HG03097 (cell line): ENCODE measurements at regions not wholly inside any gene's neighbourhood (a gene's known extent, or its start where the extent isn't known, plus 50 kb on each side); places are given as distances from the start of the nearest gene placed in this dataset.

Source experiments
- ATAC-seq: cut with Tn5 transposase; IDR thresholded peaks from one replicate; pipeline ENCODE4 v1.9.1; 2021; ENCODE audit not compliant: unreplicated experiment, low FRiP score

- no peak for ATAC-seq
Measured at GRCh38 chr11:110807801-110808200, 95.6 kb upstream of the ARHGAP20 start.

DNA sequence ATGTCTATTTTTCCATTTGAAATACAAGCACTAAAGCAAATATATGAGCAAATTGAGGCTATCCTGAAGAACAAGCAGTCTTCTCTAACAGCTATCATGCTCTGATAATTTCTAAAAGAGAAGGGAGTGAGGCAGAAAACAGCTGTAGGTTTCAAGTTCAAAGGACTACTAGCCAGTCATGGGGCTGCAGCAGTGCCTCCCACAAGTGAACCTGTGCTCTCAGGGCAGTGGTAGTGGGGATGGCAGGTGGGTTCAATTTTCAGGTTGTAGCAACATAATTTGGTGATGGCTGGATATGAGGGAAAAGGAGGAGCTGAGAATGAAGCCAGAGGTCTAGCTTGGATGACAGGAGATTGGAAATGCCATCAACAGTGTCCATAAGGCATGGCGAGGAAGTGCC is 93.5 kb upstream of the ARHGAP20 start:
- no peak for ATAC-seq

DNA sequence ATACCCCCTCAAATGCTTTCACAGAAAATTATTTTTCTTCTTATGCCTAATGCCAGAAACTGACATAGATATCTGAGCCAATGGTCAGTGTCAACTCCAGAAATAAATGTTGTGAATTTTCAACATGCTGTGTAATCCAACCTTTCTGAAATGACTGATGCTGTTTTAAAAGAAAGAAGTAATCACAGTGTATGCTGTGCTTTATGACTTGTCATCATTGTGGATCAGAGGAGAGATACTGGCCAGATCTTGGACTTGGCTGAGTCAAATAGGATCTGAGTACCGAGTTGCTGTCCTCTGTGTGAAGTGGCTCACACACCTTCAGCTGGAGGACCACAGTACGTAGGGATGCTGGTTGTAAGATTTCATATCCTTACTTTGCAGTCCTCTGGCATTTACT is 89.9 kb upstream of the ARHGAP20 start:
- ATAC-seq = no peak

GRCh38 chr11:110801328-110801727 is 89.1 kb upstream of the ARHGAP20 start:
- ATAC-seq = no peak

- no peak for ATAC-seq
Measured at GRCh38 chr11:110798201-110798900, 86.1 kb upstream of the ARHGAP20 start.

- ATAC-seq = peak; percentile 76
Measured at GRCh38 chr11:110797453-110797852, 85.2 kb upstream of the ARHGAP20 start.

- ATAC-seq = no peak
Measured at GRCh38 chr11:110795112-110795624, 82.9 kb upstream of the ARHGAP20 start.

DNA sequence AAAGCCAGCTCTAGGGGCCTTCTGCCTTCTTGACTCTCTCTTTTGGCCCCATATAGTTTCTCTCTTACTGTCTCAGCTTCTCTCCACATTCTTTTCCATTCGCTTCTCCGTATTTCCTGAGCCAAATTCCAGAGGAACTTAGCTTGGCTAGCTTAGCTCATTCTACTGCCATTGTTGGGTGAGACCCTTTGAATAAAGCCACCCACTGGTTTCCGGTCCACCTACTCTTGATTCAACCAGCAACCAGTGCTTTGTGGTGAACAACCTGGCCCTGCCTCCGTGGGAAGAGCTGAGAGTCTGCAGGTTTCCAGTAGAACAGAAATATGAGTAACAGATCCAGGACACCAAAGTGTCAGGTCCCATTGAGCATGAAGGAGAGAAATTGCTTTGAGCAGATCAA is 81.3 kb upstream of the ARHGAP20 start:
- ATAC-seq = no peak

DNA sequence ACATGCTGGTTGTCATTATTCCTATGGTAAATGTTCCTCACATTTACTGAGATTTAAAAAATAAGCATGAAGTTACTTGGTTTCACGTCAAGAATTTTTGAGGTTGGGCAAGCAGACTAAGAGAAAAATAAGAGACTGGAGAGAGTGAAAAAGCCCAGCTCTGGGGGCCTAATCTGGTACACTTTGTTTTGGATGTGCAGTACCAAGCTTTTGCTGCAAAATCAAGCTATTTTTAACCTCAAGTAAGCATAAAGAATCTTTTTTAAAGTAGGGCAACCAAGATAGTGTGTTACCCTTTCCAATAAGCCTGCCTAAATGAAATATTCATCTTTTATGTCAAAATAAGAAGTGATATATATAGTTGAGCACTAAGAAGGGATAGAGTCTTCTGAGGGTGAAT is 79.4 kb upstream of the ARHGAP20 start:
- no peak for ATAC-seq

DNA sequence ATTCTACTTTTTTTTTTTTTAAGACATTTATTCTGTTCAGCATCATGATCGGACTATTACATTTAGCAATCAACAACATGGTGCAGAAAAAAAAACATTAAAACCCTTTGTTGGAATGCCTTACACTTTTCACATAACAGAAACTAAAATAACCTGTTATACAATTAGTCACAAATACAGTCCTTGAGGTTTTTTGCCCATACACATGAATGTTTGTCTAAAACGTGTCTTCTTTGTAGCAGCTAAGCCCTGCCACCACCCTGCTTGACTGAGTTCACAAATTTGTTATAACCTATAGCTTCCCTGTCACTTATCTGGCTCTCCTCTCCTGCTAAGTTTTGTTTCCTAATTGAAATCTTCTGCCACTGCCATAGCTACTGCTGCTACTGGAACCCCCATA is 75.4 kb upstream of the ARHGAP20 start:
- ATAC-seq = no peak

- ATAC-seq = no peak
Measured at GRCh38 chr11:110786226-110786902, 74.1 kb upstream of the ARHGAP20 start.

GRCh38 chr11:110785398-110785797 is 73.2 kb upstream of the ARHGAP20 start:
- no peak for ATAC-seq

- ATAC-seq = no peak
Measured at GRCh38 chr11:110782616-110783015, 70.4 kb upstream of the ARHGAP20 start.

- no peak for ATAC-seq
Measured at GRCh38 chr11:110779108-110779507, 66.9 kb upstream of the ARHGAP20 start.

DNA sequence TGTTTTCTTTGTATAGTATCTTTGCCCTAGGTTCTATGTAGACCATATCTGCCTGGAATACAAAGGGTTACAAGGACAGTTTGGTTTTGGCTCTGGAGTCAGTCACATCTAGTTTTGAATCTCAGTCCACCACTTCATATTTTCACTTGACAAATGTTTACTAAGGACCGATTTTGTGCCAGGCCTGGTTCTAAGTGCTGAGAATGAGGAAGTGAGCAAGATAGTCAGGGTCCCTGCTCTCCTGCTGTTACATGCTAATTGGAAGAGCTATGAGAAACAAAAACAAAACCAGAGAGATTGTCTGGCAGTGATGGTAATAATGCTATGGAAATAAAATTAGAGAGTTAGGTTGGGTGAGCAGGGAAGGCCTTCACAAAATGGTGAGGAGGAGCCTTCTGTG is 66.1 kb upstream of the ARHGAP20 start:
- ATAC-seq = no peak

GRCh38 chr11:110777775-110778174 is 65.5 kb upstream of the ARHGAP20 start:
- ATAC-seq = no peak

DNA sequence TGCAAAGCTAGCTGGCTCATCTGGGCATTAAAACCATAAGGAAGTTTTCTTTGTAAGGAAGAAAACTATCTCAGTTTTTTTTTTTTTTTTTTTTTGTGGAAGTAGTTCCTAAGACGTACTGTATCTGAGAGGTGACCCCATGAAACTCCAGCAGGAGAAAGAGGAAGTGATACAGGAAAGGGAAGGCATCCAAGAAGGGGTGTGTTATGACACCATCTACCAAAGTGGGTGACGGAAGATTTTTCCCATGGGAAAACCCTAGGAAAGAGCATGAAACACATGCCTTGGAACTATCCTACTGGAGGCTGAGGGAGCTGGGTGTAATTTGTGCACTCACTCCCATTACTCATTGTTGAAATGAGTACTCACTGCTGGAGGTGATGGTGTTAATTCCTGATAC is 63.8 kb upstream of the ARHGAP20 start:
- no peak for ATAC-seq

- no peak for ATAC-seq
Measured at GRCh38 chr11:110774138-110775014, 62.1 kb upstream of the ARHGAP20 start.

DNA sequence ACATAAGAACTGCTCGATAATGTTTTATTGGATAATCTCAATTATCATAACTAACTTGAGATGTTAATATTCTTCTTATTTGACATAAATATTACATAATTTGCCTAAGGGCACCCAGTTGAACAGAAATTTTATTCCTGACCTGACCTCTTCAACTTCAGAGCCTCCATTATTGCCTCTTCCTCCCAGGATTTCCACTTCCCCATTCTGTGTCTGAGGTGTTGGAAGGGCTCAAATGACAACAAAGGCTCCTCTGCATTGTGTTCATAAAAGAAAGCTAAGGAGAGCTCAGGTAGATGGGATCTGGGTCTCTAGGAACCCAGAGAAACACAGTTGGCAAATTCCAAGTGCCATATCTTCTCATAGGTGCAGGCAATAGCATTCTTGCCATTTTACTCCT is 61.2 kb upstream of the ARHGAP20 start:
- ATAC-seq = no peak

DNA sequence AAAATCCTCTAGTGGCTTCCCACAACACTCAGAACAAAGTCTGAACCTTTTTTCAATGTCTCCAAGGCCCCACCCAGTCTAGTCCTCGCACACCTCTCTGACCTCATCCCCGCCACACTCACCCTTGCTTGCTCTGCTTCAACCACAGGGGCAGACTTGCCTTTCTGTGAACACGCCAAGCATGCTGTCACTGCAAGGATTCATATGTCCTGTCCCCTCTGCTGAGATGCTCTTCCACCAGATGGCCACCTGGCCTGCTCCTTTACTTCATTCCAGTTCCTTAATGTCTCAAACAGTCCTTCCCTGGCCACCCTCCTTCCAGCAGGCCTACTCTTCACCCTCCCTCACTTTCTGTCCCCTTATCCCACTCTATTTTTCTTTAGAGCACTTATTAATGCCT is 60.6 kb upstream of the ARHGAP20 start:
- no peak for ATAC-seq

DNA sequence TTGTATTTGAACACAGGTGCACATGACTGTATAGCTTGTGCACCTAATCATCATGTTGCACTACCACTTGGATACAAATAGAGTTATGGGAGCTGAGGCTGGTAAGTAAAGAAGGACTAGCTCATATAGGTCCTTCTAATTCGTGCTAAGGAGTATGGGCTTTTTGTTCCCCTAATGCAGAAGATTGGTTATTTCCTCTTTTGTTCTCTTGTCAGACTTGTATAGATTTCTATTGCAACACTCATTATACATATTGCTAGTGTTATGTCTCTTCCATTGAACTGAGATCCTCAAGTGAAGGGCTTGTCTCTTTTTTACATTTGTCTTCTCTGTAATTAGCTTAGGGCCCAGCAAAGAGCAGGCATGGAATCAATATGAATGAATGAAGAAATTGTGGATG is 54.1 kb upstream of the ARHGAP20 start:
- ATAC-seq = no peak
